ENCODE measurements at regions not wholly inside any gene's neighbourhood (a gene's known extent, or its start where the extent isn't known, plus 50 kb on each side); places are given as distances from the start of the nearest gene placed in this dataset.

DNA sequence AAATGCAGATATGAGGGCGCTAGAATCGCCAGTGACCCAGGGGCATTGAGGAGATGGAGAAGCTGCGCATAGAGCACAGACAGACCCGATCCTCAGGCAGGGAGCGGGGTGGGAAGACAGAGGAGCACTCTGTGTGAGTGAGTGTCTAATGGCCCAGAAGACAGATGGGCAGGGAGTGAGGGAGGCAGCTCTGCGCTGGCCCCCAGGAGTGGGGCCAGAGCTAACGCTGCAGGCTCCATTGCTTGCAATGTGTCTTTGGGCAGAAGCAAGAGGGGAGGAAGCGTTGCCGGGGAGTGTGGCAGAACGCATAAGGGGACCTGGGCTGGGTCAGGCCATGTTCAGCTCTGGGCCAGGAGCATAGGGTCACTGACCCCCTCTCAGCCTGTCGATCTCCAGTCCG, 207.0 kb downstream of the TBXT start:
- Mint-ChIP-seq H3K36me3 (no peaks in the 10 kb centered on the region), H3K27ac (no peak overlapping the region), H3K27me3 (no peaks in the 10 kb centered on the region), H3K9me3 (no peaks in the 10 kb centered on the region), H3K4me3 (no peak overlapping the region), H3K4me1 (no peaks in the 10 kb centered on the region)
- DNase-seq (no peak), ATAC-seq (ENCODE audit: low read depth) (no peak)
- POLR2A ChIA-PET, result no interaction called here

DNA sequence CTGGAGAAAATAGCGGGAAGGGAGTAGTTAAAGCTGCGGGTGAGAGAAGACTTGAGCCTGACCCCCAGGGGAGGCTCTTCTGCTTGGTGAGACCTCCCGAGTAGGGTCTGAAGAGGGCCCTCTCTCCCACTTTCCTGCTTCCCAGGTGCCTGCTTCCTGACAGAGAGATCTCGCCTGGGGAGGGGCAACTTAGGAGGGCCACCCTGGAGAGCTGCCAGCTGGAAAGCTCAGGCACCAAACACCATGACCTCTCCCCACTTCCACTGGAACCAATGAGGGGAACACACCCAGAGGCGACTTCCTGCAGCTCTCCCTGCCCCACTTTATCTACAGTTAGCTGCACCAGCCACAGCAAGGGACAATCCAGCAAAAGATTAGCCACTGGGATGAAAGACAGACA, 208.0 kb downstream of the TBXT start:
- Mint-ChIP-seq H3K4me1 (no peaks in the 10 kb centered on the region), H3K4me3 (no peak overlapping the region), H3K9me3 (no peaks in the 10 kb centered on the region), H3K27ac (no peak overlapping the region), H3K36me3 (no peaks in the 10 kb centered on the region), H3K27me3 (no peaks in the 10 kb centered on the region)
- no peak for DNase-seq
- POLR2A ChIA-PET, result no interaction called here
- ATAC-seq (ENCODE audit: low read depth), result no peak

DNA sequence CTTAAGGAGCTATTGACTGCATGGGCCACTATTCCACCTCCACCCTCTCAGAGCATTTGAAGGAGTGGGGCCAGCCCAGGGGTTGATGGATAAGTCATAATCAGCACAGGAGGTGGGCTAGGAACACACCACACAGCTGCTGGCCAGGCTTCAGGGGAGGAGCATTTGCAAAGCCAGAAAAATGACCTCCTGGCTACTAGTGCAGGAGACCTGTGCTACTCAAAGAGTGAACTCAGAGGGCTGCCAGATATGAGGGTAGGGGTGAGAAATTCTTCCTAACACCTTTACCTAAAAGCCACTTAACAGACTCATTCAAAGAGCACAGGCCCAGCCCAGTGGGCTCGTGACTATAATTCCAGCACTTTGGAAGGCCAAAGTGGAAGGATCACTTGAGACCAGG, 210.8 kb downstream of the TBXT start:
- DNase-seq (no peak), ATAC-seq (ENCODE audit: low read depth) (no peak)
- Mint-ChIP-seq H3K27me3 (no peaks in the 10 kb centered on the region), H3K36me3 (no peaks in the 10 kb centered on the region), H3K9me3 (no peaks in the 10 kb centered on the region), H3K4me1 (no peaks in the 10 kb centered on the region), H3K4me3 (no peak overlapping the region), H3K27ac (no peak overlapping the region)
- POLR2A ChIA-PET, result no interaction called here

DNA sequence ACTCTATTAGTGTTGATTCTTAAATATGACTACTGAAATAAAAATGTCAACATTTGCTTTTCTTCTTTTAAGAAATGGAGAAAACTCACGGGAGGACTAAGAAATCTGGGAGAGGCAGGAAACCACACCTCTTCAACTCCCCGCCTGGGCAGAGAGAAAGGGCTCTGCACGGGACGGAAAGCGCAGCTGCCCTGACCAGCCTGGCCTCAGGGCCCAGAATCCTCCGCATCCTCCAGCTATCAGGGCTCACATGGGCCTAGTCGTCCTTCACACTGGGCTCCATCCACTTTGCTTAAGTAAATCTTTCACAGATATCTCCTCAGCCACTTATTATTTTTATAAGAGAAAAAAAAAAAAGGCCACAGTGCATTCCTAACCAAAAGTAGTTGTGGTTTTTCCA, 215.1 kb downstream of the TBXT start:
- H3K36me3 Mint-ChIP-seq, result no peaks in the 10 kb centered on the region
- H3K9me3 Mint-ChIP-seq, result no peaks in the 10 kb centered on the region
- DNase-seq (no peak), ATAC-seq (ENCODE audit: low read depth) (no peak)
- no peaks in the 10 kb centered on the region for H3K27me3 Mint-ChIP-seq
- POLR2A ChIA-PET, result no interaction called here
- no peaks in the 10 kb centered on the region for H3K4me1 Mint-ChIP-seq
- no peak overlapping the region for H3K27ac Mint-ChIP-seq
- no peak overlapping the region for H3K4me3 Mint-ChIP-seq

DNA sequence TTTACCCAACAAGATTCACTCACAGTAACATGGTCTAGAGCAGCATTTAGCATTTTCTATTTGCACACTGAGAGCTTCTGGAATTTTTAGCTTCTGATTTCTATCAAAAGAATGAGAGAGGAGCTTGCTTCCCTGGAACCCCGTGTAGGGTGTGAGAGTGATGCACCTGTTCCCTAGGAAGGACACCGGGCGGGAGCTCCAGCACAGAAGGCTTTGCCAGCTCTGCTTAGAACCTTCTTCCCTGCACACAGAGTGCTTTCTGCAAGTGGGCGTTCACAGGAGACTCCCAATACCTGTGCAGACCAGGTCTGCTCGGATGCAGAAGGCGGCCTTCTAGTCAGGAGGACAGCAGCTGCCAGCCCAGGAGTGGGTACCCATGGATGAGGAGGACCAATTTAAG, 217.3 kb downstream of the TBXT start:
- DNase-seq, result no peak
- H3K27ac Mint-ChIP-seq, result no peak overlapping the region

DNA sequence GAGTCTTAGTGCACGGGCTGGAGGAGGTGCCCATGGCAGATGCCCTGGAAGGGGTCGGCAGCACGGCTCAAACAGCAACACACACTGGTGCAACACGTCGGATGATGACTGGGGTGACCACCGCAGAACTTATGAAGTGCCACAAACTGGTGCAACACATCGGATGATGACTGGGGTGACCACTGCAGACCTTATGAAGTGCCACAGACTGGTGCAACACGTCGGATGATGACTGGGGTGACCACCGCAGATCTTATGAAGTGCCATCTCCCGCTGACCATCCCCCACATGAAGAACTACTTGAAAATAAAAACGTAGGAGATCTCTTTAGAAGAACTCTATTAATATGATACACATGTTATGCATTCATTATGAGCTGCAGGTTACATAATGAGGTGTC, 218.3 kb downstream of the TBXT start:
- Mint-ChIP-seq H3K36me3 (no peaks in the 10 kb centered on the region), H3K4me1 (no peaks in the 10 kb centered on the region), H3K9me3 (no peaks in the 10 kb centered on the region), H3K4me3 (no peak overlapping the region), H3K27ac (no peak overlapping the region), H3K27me3 (no peaks in the 10 kb centered on the region)
- no peak for ATAC-seq (ENCODE audit: low read depth)
- no peak for DNase-seq
- POLR2A ChIA-PET, result no interaction called here

More for the DNA sequence above, 217.3 kb downstream of the TBXT start:
- no peaks in the 10 kb centered on the region for H3K36me3 Mint-ChIP-seq
- H3K9me3 Mint-ChIP-seq, result no peaks in the 10 kb centered on the region
- H3K4me3 Mint-ChIP-seq, result no peak overlapping the region
- H3K4me1 Mint-ChIP-seq, result no peaks in the 10 kb centered on the region
- no peak for ATAC-seq (ENCODE audit: low read depth)
- no peaks in the 10 kb centered on the region for H3K27me3 Mint-ChIP-seq
- POLR2A ChIA-PET, result no interaction called here

DNA sequence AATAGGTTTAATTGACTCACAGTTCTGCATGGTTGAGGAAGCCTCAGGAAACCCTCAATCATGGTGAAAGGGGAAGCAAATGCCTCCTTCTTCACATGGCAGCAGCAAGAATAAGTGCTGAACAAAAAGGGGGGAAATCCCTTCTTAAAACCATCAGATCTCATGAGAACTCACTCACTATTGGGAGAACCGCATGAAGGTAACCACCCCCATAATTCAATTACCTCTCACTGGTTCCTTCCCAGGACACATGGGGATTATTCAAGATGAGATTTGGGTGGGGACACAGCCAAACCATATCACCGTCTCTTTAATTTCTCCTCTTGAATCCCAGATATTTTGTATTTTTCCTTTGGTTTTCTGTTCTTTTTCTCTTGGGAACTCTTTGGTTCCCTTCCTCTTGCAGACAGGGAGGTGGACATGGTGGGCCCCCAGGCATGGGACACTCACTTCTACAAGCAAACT, 223.6 kb downstream of the TBXT start:
- no peak for ATAC-seq (ENCODE audit: low read depth)
- Mint-ChIP-seq H3K4me1 (no peaks in the 10 kb centered on the region), H3K4me3 (no peak overlapping the region), H3K27ac (no peak overlapping the region), H3K9me3 (no peaks in the 10 kb centered on the region), H3K36me3 (no peaks in the 10 kb centered on the region), H3K27me3 (no peaks in the 10 kb centered on the region)
- no peak for DNase-seq
- POLR2A ChIA-PET, result no interaction called here

DNA sequence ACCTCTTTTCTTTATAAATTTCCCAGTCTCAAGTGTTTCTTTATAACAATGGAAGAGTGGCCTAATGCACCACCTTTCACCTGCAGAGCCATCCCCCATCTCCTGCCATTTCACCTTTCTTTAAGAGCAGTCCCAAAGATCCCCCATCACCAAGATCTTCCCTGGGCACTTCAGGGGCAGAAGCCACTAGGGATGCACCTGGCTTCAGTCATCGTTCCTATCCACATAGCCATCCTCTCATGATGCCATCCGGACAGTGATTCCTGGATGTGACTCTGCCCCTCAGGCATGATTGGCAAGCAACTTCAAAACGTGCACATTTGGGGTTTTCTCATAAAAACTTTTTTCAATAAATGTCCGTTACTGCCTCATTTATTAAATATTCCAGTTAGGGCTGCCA, 225.9 kb downstream of the TBXT start:
- Mint-ChIP-seq H3K4me3 (no peak overlapping the region), H3K36me3 (no peaks in the 10 kb centered on the region), H3K9me3 (no peaks in the 10 kb centered on the region), H3K27ac (no peak overlapping the region), H3K4me1 (no peaks in the 10 kb centered on the region), H3K27me3 (no peaks in the 10 kb centered on the region)
- POLR2A ChIA-PET, result no interaction called here
- DNase-seq (no peak), ATAC-seq (ENCODE audit: low read depth) (no peak)

DNA sequence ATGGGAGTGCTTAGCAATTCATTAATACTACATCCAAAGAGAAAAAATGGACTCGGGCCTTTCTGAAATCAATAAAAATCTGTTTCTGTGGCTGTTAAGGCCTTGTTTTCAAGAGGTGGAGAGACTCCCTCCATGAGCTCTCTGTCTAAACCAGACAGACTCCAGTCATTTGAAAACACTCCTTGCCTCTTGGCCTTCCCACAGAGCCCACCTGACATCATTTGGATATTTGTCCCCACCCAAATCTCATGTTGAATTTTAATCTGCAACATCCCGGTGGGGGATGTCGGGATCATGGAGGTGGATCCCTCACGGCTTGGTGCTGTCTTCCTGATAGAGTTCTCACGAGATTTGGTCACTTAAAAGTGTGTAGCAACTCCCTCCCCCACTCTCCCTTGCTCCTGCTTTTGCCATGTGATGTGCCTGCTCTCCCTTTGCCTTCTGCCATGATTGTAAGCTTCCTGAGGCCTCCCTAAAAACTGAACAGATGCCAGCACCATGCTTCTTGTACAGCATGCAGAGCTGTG, 226.3 kb downstream of the TBXT start:
- POLR2A ChIA-PET, result no interaction called here
- Mint-ChIP-seq H3K4me1 (no peaks in the 10 kb centered on the region), H3K36me3 (no peaks in the 10 kb centered on the region), H3K27me3 (no peaks in the 10 kb centered on the region), H3K9me3 (no peaks in the 10 kb centered on the region), H3K27ac (no peak overlapping the region), H3K4me3 (no peak overlapping the region)
- ATAC-seq (ENCODE audit: low read depth) (no peak), DNase-seq (no peak)

DNA sequence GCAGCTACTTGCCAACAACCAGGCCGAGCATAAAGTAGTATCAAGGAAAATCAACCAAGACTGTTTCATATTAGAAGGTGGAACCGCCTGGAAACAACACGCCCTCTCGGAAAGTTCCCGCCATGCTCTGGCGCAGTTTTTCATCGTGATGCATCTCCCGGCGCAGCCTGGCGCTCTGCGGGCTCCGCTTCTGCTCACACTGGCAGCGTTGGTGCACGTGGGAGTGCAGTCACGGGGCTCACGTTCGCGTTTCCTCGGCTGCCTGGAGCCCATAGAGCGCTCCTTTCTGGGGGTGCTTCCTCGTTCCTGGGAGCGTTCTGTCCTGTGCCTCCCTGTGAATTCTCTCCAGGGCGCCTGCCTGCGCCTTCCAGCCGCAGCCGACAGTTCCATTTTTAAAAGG, 227.3 kb downstream of the TBXT start:
- DNase-seq (no peak), ATAC-seq (ENCODE audit: low read depth) (no peak)
- Mint-ChIP-seq H3K27ac (no peak overlapping the region), H3K4me1 (no peaks in the 10 kb centered on the region), H3K9me3 (no peaks in the 10 kb centered on the region), H3K27me3 (no peaks in the 10 kb centered on the region), H3K36me3 (no peaks in the 10 kb centered on the region), H3K4me3 (no peak overlapping the region)
- POLR2A ChIA-PET, result no interaction called here

DNA sequence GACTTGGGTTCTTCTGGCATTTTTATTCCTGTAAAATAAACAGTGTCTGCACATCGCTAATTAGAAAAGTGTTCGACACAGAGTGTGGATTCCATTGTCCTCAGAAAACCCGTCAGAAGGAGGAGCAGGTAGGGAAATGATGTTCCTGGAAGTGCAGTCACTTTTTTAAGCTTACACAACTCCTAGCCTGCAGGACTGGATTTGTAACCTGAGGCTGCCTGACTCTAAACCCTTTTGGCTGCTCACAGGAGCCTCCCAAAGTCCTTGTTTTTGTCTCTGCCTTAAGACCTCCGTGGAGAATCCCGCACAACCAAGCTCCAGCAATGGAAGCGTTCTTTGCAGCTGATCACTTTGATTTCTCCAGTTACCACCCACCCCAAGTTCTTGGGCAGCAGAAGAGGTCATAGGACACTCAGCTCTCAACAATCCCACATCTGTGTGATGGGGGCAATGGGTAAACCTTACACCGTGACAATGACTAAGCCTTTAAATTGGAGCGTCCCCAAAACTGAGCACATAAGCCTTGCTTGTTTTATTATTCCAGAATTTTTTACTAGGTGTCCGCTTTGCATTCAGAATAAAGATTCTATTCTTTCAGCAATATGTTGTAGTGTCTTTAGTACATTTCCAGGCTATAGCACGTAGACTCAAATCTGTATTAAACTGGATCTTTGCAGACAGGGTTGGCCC, 227.9 kb downstream of the TBXT start:
- Mint-ChIP-seq H3K27ac (no peak overlapping the region), H3K4me1 (no peaks in the 10 kb centered on the region), H3K36me3 (no peaks in the 10 kb centered on the region), H3K9me3 (no peaks in the 10 kb centered on the region), H3K4me3 (no peak overlapping the region), H3K27me3 (no peaks in the 10 kb centered on the region)
- POLR2A ChIA-PET, result no interaction called here
- DNase-seq (no peak), ATAC-seq (ENCODE audit: low read depth) (no peak)

DNA sequence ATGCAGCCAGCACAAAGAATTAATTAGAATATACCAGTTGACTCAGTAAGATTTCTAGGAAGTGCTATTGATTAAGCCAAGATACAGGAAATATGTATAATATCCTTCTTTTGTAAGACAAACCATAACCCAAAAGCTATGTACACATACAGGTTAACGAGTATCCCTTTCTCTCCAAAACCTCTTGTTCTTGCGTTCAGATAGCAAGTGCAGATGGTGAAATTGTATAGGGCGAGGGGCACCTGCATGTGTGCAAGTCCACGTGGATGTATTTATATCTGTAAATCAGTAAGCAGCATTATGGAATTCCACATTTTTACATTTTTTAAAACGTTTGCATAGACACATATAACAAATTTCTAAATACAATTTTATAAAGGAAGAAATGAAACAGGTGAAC, 228.6 kb downstream of the TBXT start:
- POLR2A ChIA-PET, result no interaction called here
- no peaks in the 10 kb centered on the region for H3K36me3 Mint-ChIP-seq
- no peaks in the 10 kb centered on the region for H3K9me3 Mint-ChIP-seq
- H3K4me3 Mint-ChIP-seq, result no peak overlapping the region
- no peak for DNase-seq
- no peak for ATAC-seq (ENCODE audit: low read depth)
- no peaks in the 10 kb centered on the region for H3K27me3 Mint-ChIP-seq
- H3K27ac Mint-ChIP-seq, result no peak overlapping the region
- H3K4me1 Mint-ChIP-seq, result no peaks in the 10 kb centered on the region

DNA sequence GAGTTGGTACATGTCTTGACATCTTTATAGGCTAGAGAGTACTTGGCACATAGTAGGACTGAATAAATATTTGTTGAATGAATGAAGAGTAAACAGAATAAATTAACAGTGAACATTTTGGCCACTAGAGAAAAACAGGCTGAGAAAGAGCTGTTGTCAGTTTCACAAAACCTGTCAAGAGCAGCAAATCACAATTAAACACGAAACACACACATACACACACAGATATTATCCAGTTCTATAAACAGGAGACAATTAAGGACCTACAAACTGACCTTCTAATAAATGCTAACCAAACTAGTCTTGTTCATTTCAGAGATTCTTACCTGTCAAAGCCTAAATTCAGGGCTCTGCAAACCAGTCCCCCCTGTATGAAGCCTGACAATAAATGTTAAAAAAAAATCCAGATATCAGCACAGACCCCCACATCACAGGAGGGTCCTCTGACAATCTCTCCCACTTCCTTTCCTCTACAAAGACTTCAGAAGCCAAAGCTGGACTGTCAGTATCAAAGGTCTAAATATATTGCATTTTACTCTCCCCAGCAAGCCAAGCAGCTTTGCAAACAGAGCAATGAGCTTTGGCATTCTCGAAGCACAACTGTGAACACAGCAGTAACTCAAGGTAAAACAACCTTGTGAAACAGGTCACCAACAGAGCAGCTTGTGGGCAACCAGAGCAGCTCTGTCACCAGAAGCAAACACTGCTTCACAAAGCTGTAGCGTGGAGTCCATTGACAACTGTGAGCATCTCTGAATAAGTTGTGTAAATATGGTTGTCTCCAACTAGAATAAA, 229.9 kb downstream of the TBXT start:
- DNase-seq (no peak), ATAC-seq (ENCODE audit: low read depth) (no peak)
- Mint-ChIP-seq H3K27ac (no peak overlapping the region), H3K36me3 (no peaks in the 10 kb centered on the region), H3K4me1 (no peaks in the 10 kb centered on the region), H3K4me3 (no peak overlapping the region), H3K9me3 (no peaks in the 10 kb centered on the region), H3K27me3 (no peaks in the 10 kb centered on the region)
- POLR2A ChIA-PET, result no interaction called here

DNA sequence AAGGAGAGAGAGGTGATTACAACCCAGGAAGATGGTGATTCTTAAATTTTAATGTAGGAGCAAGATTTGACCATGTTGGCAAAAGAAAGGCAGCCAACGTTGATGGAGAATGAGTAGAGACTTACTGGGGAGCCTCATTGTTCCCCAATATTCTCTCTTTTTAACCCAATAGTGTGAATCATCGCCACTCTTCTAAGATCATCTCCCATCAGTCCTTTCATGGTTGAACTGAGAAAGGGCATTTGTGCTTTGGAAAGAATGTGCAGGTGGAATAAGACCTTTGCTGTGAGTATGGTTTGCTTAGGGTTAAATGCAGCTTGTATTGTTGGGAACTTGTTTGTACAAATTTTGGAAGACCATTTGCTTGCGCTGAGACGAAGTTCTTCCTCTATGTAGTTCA, 231.0 kb downstream of the TBXT start:
- ATAC-seq (ENCODE audit: low read depth) (no peak), DNase-seq (no peak)
- H3K9me3 Mint-ChIP-seq, result no peaks in the 10 kb centered on the region
- H3K27me3 Mint-ChIP-seq, result no peaks in the 10 kb centered on the region
- H3K4me1 Mint-ChIP-seq, result no peaks in the 10 kb centered on the region
- no peak overlapping the region for H3K4me3 Mint-ChIP-seq
- no peak overlapping the region for H3K27ac Mint-ChIP-seq
- no peaks in the 10 kb centered on the region for H3K36me3 Mint-ChIP-seq
- POLR2A ChIA-PET, result no interaction called here

Measured in activated naive CD8-positive, alpha-beta T cell treated with anti-CD3 and anti-CD28 coated beads, Interleukin-2, amount 10 ng/mL, durations not matched to agents 7 days and 5 days (primary cell).